Tibial artery (tissue), 4 donors: ENCODE measurements at regions not wholly inside any gene's neighbourhood (a gene's known extent, or its start where the extent isn't known, plus 50 kb on each side); places are given as distances from the start of the nearest gene placed in this dataset.

ENCODE experiments used
- DNase-seq, 2 donors: peaks; one replicate each; pipeline ENCODE4 v3.0.0-alpha.2; 2019
- H3K27ac ChIP-seq, 2 donors: fragments of 200-600 bp; sonication (generic) in 1 of 2; 1 replicate in 1 of 2; 2 replicates in 1 of 2; pipeline ENCODE4 v1.5.1; 2018 to 2019; ENCODE audit warnings: mild to moderate bottlenecking in 1 of 2
- H3K27me3 ChIP-seq, 2 donors: fragments of 200-600 bp; sonication (generic) in 1 of 2; one replicate each; pipeline versions ENCODE4 v1.5.1 to v1.6.0; 2016 to 2019
- H3K36me3 ChIP-seq, 3 donors: fragments of 200-600 bp; sonication (generic) in 2 of 3; one replicate each; pipeline ENCODE4 v1.5.1; 2016 to 2019; ENCODE audit warnings: mild to moderate bottlenecking in 2 of 3
- H3K4me1 ChIP-seq, 4 donors: fragments of 200-600 bp; sonication (generic) in 2 of 4; 1 replicate in 3 of 4; 2 replicates in 1 of 4; pipeline ENCODE4 v1.5.1; 2016 to 2019
- H3K4me3 ChIP-seq, 2 donors: fragments of 200-600 bp; sonication (generic) in 1 of 2; 1 replicate in 1 of 2; 2 replicates in 1 of 2; pipeline ENCODE4 v1.5.1; 2018 to 2019; ENCODE audit warnings: mild to moderate bottlenecking in 2 of 2
- H3K9me3 ChIP-seq, 3 donors: fragments of 200-600 bp; sonication (generic) in 1 of 3; one replicate each; pipeline ENCODE4 v1.5.1; 2016 to 2019
- CTCF ChIP-seq, 2 experiments: fragments of 200-600 bp in 1 of 2; fragments of 450-650 bp in 1 of 2; IDR thresholded peaks; one replicate each; pipeline ENCODE4 v1.5.1; 2017 to 2019; ENCODE audit warnings: antibody characterized with exemption in 2 of 2, mild to moderate bottlenecking in 1 of 2, moderate library complexity in 1 of 2
- intact Hi-C: fragments of 100-400 bp; cut with DNase I; formaldehyde crosslinking; loops from one replicate; pipeline ENCODE4 v1.15.0; 2023; ENCODE audit warnings: low total_unique reads

DNA sequence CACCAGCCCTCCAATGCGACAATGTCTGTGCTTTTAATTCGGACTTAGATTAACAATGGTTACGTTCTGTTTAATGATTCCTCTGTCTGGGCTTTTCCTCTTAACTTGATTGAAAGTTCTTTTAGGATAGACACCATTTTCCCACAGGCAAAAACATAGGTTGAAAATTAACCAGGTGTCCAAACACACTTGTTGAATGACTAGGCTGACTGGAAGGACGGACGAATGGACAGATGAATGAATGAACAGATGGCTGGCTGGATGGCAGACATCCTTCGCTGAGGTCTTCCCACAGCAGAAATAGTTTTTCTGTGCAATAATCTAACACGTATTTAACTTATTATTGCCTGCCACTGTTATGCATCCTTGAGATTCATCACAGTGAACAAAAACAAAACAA is 298.8 kb downstream of the SRBD1 start:
- Histone ChIP-seq H3K4me3 (no peak overlapping the region), H3K27me3 (no peaks in the 10 kb centered on the region), H3K27ac (no peak overlapping the region), H3K4me1 (no peaks in the 10 kb centered on the region), H3K36me3 (no peaks in the 10 kb centered on the region), H3K9me3 (no peaks in the 10 kb centered on the region)
- no peak for DNase-seq
- TF ChIP-seq CTCF (IDR thresholded peaks at IDR 0.05) = no peak
- intact Hi-C loops = no loop called here

GRCh38 chr2:45311559-45311958 is 299.5 kb downstream of the SRBD1 start:
- TF ChIP-seq CTCF (IDR thresholded peaks at IDR 0.05) = no peak
- H3K27ac ChIP-seq = no peak overlapping the region
- H3K4me3 ChIP-seq = no peak overlapping the region
- no peaks in the 10 kb centered on the region for H3K9me3 ChIP-seq
- intact Hi-C loops = no loop called here
- no peak for DNase-seq
- no peaks in the 10 kb centered on the region for H3K36me3 ChIP-seq
- no peaks in the 10 kb centered on the region for H3K4me1 ChIP-seq
- no peaks in the 10 kb centered on the region for H3K27me3 ChIP-seq

DNA sequence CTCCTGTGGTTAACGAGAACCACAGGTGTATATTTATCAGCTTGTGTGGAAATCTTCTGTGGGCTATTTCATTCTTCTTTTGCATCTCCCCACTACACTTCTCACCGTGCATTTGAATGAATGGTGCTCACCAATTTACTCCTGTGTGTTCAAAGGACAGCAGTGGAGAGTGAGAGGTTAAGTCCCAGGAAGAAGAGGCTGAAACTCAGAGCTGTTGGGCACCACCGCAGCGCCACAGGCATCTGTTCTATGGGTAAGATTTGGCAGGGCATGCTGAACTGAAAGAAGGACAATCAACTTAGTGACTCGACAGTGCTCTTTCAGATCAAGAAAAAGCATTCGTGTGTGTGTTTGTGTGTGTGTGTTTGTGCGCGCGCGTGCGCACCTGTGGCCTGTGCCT is 297.9 kb upstream of the SIX2 start:
- intact Hi-C loops = no loop called here
- Histone ChIP-seq H3K4me3 (no peak overlapping the region), H3K27me3 (no peaks in the 10 kb centered on the region), H3K4me1 (no peaks in the 10 kb centered on the region), H3K27ac (no peak overlapping the region), H3K36me3 (no peaks in the 10 kb centered on the region), H3K9me3 (no peaks in the 10 kb centered on the region)
- no peak for TF ChIP-seq CTCF (IDR thresholded peaks at IDR 0.05)
- DNase-seq = no peak

- intact Hi-C loops = no loop called here
- H3K27me3 ChIP-seq = no peaks in the 10 kb centered on the region
- DNase-seq = no peak
- no peak overlapping the region for H3K27ac ChIP-seq
- no peak overlapping the region for H3K4me3 ChIP-seq
- TF ChIP-seq CTCF (IDR thresholded peaks at IDR 0.05) = no peak
- no peaks in the 10 kb centered on the region for H3K9me3 ChIP-seq
- H3K36me3 ChIP-seq = no peaks in the 10 kb centered on the region
- no peaks in the 10 kb centered on the region for H3K4me1 ChIP-seq
Measured at GRCh38 chr2:45305599-45305998, 296.3 kb upstream of the SIX2 start.

DNA sequence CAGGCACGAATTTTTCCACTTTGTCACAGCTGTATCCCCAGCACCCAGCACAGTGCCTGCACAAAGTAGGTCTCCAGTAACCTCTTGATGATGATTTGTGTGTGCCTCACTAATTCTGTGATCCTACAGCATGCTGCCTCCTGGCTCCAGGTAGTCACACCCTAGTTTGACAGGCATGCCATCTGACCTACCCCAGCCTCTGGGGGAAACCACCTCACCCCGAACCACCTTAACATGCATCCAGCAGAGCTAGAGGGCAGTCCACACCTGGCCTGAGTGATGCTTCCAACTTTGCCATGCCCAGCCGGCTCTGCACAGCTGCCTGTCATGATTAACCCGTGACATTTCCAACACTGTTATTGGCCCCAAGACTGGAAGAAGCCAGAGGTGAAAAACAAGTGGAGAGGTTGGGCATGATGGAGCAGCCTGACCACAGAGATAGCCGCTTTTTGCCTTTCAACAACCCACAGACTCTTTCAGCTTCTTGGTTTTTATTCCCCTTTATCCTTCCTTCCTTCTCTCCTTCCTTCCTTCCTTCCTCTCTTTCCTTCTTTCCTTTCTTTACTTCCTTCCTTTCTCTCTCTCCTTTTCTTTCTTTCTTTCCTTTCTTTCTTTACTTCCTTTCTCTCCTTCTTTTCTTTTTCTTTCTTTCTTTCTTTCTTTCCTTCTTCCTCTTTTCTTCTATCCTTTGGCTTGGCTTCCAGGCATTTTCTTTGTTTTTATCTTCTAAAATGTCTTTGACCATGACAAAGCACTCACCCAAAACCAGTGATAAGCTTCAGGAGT is 294.4 kb upstream of the SIX2 start:
- no peaks in the 10 kb centered on the region for H3K9me3 ChIP-seq
- DNase-seq = no peak
- no peak overlapping the region for H3K27ac ChIP-seq
- H3K4me1 ChIP-seq = no peaks in the 10 kb centered on the region
- TF ChIP-seq CTCF (IDR thresholded peaks at IDR 0.05) = no peak
- intact Hi-C loops = no loop called here
- no peaks in the 10 kb centered on the region for H3K36me3 ChIP-seq
- no peak overlapping the region for H3K4me3 ChIP-seq
- no peaks in the 10 kb centered on the region for H3K27me3 ChIP-seq
